NCI-H2107 treated with DMSO at 0.1 percent for 48 hours (cell line): ENCODE measurements at regions not wholly inside any gene's neighbourhood (a gene's known extent, or its start where the extent isn't known, plus 50 kb on each side); places are given as distances from the start of the nearest gene placed in this dataset.

Experiments
- DNase-seq: peaks from one replicate; lab custom pipeline; 2025; ENCODE audit not compliant: unreplicated experiment; lab: John Stamatoyannopoulos, UW

- no peak for DNase-seq
Observed at GRCh38 chr11:11789735-11790369, 51.9 kb upstream of the USP47 start.

- DNase-seq = no peak
Observed at GRCh38 chr11:11788063-11788710, 53.6 kb upstream of the USP47 start.

- peak; percentile 48 for DNase-seq
Observed at GRCh38 chr11:11787305-11788062, 54.3 kb upstream of the USP47 start.

DNA sequence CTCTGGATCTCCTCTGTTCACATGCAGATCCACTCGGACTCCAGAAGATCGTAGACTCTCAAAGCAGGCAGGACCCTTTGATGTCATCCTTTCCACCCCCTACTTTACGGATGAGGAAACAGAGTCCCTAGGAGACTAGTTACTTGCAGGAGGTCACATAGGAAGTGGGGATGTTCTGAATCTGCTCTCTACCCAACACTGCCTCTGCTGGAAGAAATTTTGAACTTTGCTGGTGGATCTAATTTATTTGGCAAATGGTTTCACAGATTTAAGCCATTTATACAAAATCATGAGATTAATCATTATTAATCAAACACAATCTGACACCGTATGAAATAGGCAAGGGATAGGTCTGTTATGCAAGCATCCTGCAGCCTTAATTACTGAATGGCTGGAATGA is 55.0 kb upstream of the USP47 start:
- DNase-seq = no peak

DNA sequence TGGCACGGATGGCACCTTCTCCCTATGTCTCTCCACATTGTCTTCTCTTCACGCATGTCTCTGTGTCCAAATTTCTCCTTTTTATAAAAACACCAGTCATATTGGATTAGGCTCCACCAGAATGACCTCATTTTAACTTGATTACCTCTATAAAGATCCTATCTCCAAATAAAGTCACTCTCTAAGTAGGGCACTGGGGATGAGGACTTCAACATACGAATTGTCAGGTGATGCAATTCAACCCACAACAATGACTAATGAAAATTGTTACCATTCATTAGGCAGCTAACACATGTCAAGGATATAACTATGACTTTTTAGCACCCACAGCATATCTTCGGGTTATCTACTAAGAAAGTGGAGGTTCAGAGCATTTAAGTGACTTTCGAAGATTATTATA is 55.5 kb upstream of the USP47 start:
- no peak for DNase-seq

DNA sequence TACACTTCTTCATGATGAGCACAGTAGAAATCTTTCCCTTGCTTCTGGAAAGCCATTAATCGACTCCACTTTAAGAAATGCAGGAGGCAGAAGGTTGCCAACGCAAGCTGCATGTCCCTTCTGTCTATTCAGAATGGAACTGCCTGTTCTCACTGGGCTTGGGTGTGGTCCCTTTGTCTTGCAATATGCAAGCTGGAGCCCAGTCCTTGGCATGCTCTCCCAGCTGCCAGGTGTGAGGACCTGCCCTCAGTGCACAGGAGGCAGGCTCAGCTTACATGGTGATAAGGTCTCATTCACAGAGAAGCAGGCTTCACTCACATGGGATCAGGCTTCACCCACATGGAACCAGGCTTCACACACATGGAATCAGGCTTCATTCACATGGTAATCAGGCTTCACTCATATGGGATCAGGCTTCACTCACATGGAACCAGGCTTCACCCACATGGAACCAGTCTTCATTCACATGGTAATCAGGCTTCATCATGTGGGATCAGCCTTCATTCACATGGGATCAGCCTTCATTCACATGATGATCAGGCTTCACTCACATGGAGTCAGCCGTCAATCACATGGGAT is 59.2 kb upstream of the USP47 start:
- peak; percentile 63 for DNase-seq

DNA sequence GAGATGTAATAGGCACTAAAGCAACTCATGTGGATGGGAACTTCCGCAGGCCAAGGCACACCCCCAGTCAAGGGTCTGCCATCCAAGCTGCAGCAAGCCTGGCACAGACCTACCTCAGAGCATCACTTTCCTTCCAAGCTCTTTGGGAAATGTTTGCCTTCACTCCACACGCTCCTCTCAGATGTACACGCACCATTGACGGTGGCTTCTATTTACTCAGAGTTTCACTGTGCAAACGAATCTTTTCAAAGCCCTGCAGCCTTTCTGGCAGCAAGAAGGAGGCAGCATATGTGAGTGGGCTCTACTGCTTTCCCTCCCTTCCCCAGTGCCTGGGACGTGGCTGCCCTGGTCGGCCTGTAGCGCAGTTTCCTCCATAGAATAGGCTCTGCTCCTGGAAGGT is 60.9 kb upstream of the USP47 start:
- peak; percentile 41 for DNase-seq

DNA sequence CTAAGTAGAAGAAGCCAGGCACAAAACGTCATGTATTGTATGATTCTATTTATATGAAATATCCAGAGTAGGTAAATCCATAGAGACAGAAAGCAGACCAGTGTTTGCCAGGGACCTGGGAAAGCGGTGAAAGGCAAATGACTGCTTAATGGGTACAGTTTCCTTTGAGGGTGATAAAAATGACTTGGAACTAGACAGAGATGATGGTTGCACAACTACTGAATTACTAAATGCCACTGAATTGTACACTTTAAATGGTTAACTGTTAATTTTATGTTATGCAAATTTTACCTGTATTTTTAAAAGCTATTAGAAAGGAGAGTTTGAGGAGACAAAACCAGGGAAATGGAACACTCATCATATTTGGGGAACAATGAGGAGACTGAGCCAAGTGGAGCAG is 61.8 kb upstream of the USP47 start:
- DNase-seq = no peak

DNA sequence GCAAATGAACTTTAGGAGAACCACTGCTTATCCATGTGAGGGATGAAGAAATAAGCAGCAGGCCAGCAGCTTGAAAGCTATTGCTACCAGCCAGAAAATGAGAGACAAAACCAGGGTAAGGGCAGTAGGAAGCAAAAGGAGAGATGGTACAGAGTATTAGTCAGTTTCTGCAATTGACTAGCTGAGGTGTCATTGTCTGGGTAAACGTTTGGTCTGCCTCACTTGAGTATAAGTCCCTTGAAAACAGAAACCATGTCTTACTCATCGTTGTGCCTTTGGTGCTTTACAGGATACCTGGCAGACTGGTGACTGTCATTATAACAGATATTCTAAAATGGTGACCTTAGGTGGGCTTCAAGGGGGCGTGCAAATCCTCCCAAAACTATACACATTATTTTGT is 63.9 kb upstream of the USP47 start:
- no peak for DNase-seq

GRCh38 chr11:11776714-11777113 is 65.1 kb upstream of the USP47 start:
- no peak for DNase-seq

DNA sequence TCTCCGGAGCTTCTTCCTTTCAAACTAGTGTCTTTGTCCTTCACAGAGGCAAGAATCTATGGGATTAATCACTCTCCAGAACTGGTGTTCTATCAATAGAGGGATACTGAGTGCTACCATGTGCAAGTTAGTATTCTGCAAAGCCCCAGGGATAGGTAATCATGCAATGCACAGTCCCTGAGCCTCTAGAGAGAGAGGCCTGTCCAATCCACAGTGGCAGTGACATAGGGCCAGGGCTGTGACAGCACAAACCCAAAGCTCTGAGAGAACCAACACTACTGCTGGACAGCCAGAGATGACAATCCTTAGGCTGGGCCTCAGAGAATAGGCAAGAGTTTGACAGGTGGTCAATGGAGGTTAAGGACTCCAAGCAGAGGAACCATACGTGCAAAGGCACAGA is 66.8 kb upstream of the USP47 start:
- DNase-seq = no peak

GRCh38 chr11:11772865-11773515 is 68.8 kb upstream of the USP47 start:
- DNase-seq = no peak

- no peak for DNase-seq
Observed at GRCh38 chr11:11770921-11771486, 70.8 kb upstream of the USP47 start.

DNA sequence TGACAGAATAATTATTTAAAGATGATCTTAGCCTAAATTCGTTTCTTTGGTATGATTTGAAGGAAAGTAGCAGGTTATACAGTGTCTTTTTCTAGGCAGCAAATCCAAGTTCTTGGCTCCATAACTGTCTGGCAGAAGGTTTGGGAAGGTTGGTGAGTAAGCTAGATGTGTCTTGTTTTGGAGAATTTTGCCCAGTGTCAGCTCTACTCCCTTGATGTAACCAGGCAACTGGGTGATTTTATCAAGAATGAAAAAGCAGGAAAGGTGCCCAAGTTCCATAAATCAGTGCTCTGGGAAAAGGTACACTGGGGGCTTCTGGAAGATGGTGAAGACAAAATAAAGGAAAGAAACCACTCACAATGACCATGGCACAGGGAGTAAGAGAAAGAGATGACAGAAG is 71.5 kb upstream of the USP47 start:
- DNase-seq = no peak

DNA sequence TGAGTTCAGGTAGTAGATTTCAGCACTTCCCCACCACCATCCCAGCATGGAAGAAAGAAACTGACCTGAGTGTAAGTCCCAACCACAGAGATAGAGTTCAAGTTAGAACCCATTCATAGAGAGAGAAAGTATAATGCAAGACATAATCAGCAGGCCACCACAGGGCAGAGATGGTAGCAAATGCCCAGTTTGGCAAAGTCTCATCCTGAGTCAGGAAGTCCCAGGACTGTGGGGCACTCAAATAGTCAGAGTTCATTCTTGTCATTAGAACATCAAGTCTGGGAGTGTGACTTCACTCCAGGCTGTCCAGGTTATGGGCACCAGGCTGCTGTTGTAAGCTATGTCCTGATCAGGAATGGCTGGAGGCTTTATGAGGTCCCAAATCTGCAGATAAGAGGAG is 72.0 kb upstream of the USP47 start:
- no peak for DNase-seq

GRCh38 chr11:11769362-11769761 is 72.4 kb upstream of the USP47 start:
- DNase-seq = no peak

- DNase-seq = no peak
Observed at GRCh38 chr11:11764423-11764803, 77.4 kb upstream of the USP47 start.

- DNase-seq = no peak
Observed at GRCh38 chr11:11763796-11764422, 77.9 kb upstream of the USP47 start.

DNA sequence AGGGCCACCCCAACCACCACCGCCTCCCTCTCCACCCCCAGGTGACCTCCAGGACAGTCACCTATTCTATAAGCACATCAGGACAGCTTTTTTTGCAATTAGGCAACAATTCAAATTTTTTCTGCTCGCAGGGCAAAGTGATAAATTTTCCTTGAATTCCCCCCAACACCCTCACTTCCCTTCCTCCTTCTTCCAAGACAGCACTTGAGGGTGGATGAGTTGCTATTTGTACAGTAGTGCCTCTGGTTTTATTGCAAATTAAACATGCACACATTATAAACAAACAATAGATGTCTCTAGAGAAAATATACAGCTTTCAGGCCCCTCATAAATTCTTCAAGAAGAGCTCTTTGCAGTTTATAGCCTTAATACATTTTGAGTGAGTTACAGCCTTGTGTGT is 80.9 kb upstream of the USP47 start:
- no peak for DNase-seq

GRCh38 chr11:11758603-11759196 is 83.1 kb upstream of the USP47 start:
- no peak for DNase-seq
